ENCODE measurements at regions not wholly inside any gene's neighbourhood (a gene's known extent, or its start where the extent isn't known, plus 50 kb on each side); places are given as distances from the start of the nearest gene placed in this dataset.

GRCh38 chr2:17254421-17254820 is 263.8 kb downstream of the RAD51AP2 start:
- no peak for TF ChIP-seq CTCF (IDR thresholded peaks at IDR 0.05)
- no peak for TF ChIP-seq POLR2A (IDR thresholded peaks at IDR 0.05)
